Activated CD8-positive, alpha-beta memory T cell treated with anti-CD3 and anti-CD28 coated beads, Interleukin-2, amount 50 U/mL, for 4 hours (primary cell): ENCODE measurements at regions not wholly inside any gene's neighbourhood (a gene's known extent, or its start where the extent isn't known, plus 50 kb on each side); places are given as distances from the start of the nearest gene placed in this dataset.
"Not testable (repeated sequence)": the region's sequence is repeated elsewhere in the genome, so short reads cannot be mapped to it uniquely, and the experiment has no call there.

Source experiments
- DNase-seq: peaks from one replicate; pipeline ENCODE4 v3.0.0-alpha.2; 2020

GRCh38 chr12:46567667-46568066, 195.1 kb upstream of the SLC38A2 start:
- no peak for DNase-seq

- DNase-seq, result no peak
Measured at GRCh38 chr12:46562625-46563225, 190.2 kb upstream of the SLC38A2 start.

GRCh38 chr12:46561769-46562624, 189.4 kb upstream of the SLC38A2 start:
- DNase-seq, result not testable (repeated sequence)

GRCh38 chr12:46560874-46561273, 188.3 kb upstream of the SLC38A2 start:
- DNase-seq, result no peak

GRCh38 chr12:46560089-46560488, 187.5 kb upstream of the SLC38A2 start:
- no peak for DNase-seq

GRCh38 chr12:46559311-46559710, 186.7 kb upstream of the SLC38A2 start:
- no peak for DNase-seq

- no peak for DNase-seq
Measured at GRCh38 chr12:46558677-46559076, 186.1 kb upstream of the SLC38A2 start.

GRCh38 chr12:46557539-46558373, 185.2 kb upstream of the SLC38A2 start:
- no peak for DNase-seq

GRCh38 chr12:46556819-46557524, 184.4 kb upstream of the SLC38A2 start:
- no peak for DNase-seq

- DNase-seq, result no peak
Measured at GRCh38 chr12:46556105-46556559, 183.6 kb upstream of the SLC38A2 start.

- DNase-seq, result no peak
Measured at GRCh38 chr12:46555406-46555852, 182.9 kb upstream of the SLC38A2 start.

- DNase-seq, result no peak
Measured at GRCh38 chr12:46554460-46554859, 181.9 kb upstream of the SLC38A2 start.

GRCh38 chr12:46553911-46554310, 181.3 kb upstream of the SLC38A2 start:
- DNase-seq, result no peak

- DNase-seq, result no peak
Measured at GRCh38 chr12:46553266-46553665, 180.7 kb upstream of the SLC38A2 start.

GRCh38 chr12:46550266-46550879, 177.8 kb upstream of the SLC38A2 start:
- no peak for DNase-seq

- no peak for DNase-seq
Measured at GRCh38 chr12:46549527-46550265, 177.1 kb upstream of the SLC38A2 start.

GRCh38 chr12:46548605-46549071, 176.1 kb upstream of the SLC38A2 start:
- DNase-seq, result no peak

GRCh38 chr12:46547421-46548354, 175.1 kb upstream of the SLC38A2 start:
- DNase-seq, result no peak

GRCh38 chr12:46546634-46547273, 174.2 kb upstream of the SLC38A2 start:
- no peak for DNase-seq

- DNase-seq, result not testable (repeated sequence)
Measured at GRCh38 chr12:46543378-46543795, 170.8 kb upstream of the SLC38A2 start.
